H9 (cell line): ENCODE measurements at regions not wholly inside any gene's neighbourhood (a gene's known extent, or its start where the extent isn't known, plus 50 kb on each side); places are given as distances from the start of the nearest gene placed in this dataset.

Source experiments
- DNase-seq: peaks from one replicate; pipeline ENCODE4 v3.0.0-alpha.2; 2017
- H2AFZ ChIP-seq: one replicate; pipeline ENCODE4 v1.6.1; 2013; ENCODE audit warnings: mild to moderate bottlenecking, low read length, control low read depth, moderate library complexity
- H2AK5ac ChIP-seq: 2 replicates; pipeline ENCODE4 v1.6.1; 2013; ENCODE audit warnings: low read length, control low read depth, mixed read lengths; ENCODE audit not compliant: insufficient read length
- H2BK120ac ChIP-seq: one replicate; pipeline ENCODE4 v1.6.1; 2013; ENCODE audit warnings: low read depth, mild to moderate bottlenecking, low read length, control low read depth, inconsistent platforms; ENCODE audit not compliant: poor library complexity, severe bottlenecking
- H2BK12ac ChIP-seq: 2 replicates; pipeline ENCODE4 v1.6.1; 2013; ENCODE audit warnings: low read length, control low read depth, mixed read lengths, low read depth; ENCODE audit not compliant: insufficient read length
- H2BK15ac ChIP-seq: 2 replicates; pipeline ENCODE4 v1.6.1; 2013; ENCODE audit warnings: low read depth, low read length, control low read depth
- H2BK20ac ChIP-seq: one replicate; pipeline ENCODE4 v1.6.1; 2013; ENCODE audit warnings: low read depth, mild to moderate bottlenecking, low read length, control low read depth, inconsistent platforms; ENCODE audit not compliant: poor library complexity, severe bottlenecking
- H2BK5ac ChIP-seq: 2 replicates; pipeline ENCODE4 v1.6.1; 2013; ENCODE audit warnings: low read length, control low read depth, mixed read lengths; ENCODE audit not compliant: insufficient read length
- H3K14ac ChIP-seq: 2 replicates; pipeline ENCODE4 v1.6.1; 2013; ENCODE audit warnings: low read length, control low read depth; ENCODE audit not compliant: insufficient read depth
- H3K18ac ChIP-seq: 2 replicates; pipeline ENCODE4 v1.6.1; 2013; ENCODE audit warnings: low read depth, mild to moderate bottlenecking, mixed read lengths, low read length, control low read depth; ENCODE audit not compliant: insufficient read length
- H3K23ac ChIP-seq: 2 replicates; pipeline ENCODE4 v1.6.1; 2013; ENCODE audit warnings: low read length, control low read depth, mixed read lengths, low read depth; ENCODE audit not compliant: insufficient read length
- H3K23me2 ChIP-seq: 2 replicates; pipeline ENCODE4 v1.6.1; 2013; ENCODE audit warnings: low read depth, mild to moderate bottlenecking, mixed read lengths, low read length, control low read depth; ENCODE audit not compliant: insufficient read length, poor library complexity, severe bottlenecking
- H3K27ac ChIP-seq: 2 replicates; pipeline ENCODE4 v1.5.1; 2013; ENCODE audit warnings: low read length, control low read depth, mixed read lengths, low read depth; ENCODE audit not compliant: insufficient read length
- H3K27me3 ChIP-seq: 2 replicates; pipeline ENCODE4 v1.6.1; 2013; ENCODE audit warnings: low read length, control low read depth, inconsistent platforms; ENCODE audit not compliant: insufficient read depth
- H3K4ac ChIP-seq: 2 replicates; pipeline ENCODE4 v1.6.1; 2013; ENCODE audit warnings: low read depth, mild to moderate bottlenecking, control low read depth, inconsistent platforms, low read length, moderate library complexity
- H3K4me1 ChIP-seq: 2 replicates; pipeline ENCODE4 v1.6.1; 2013; ENCODE audit warnings: low read length, control low read depth, inconsistent platforms; ENCODE audit not compliant: insufficient read depth
- H3K4me2 ChIP-seq: 2 replicates; pipeline ENCODE4 v1.6.1; 2013; ENCODE audit warnings: low read length, control low read depth, mixed read lengths; ENCODE audit not compliant: insufficient read length, insufficient read depth
- H3K56ac ChIP-seq: 2 replicates; pipeline ENCODE4 v1.6.1; 2013; ENCODE audit warnings: low read depth, mild to moderate bottlenecking, mixed read lengths, low read length, control low read depth; ENCODE audit not compliant: insufficient read length
- H3K79me1 ChIP-seq: 2 replicates; pipeline ENCODE4 v1.6.1; 2013; ENCODE audit warnings: low read depth, mild to moderate bottlenecking, moderate library complexity, low read length, control low read depth, inconsistent platforms; ENCODE audit not compliant: insufficient read depth, poor library complexity, severe bottlenecking
- H3K79me2 ChIP-seq: 2 replicates; pipeline ENCODE4 v1.6.1; 2013; ENCODE audit warnings: low read length, control low read depth, inconsistent platforms; ENCODE audit not compliant: insufficient read depth
- H3K9ac ChIP-seq: 2 replicates; pipeline ENCODE4 v1.6.1; 2013; ENCODE audit warnings: low read length, control low read depth, mixed read lengths; ENCODE audit not compliant: insufficient read length; ENCODE audit errors: extremely low read depth
- H3K9me3 ChIP-seq: one replicate; pipeline ENCODE4 v1.6.1; 2013; ENCODE audit warnings: low read depth, low read length, inconsistent platforms; ENCODE audit not compliant: control insufficient read depth
- H3T11ph ChIP-seq: one replicate; pipeline ENCODE4 v1.6.1; 2013; ENCODE audit warnings: mild to moderate bottlenecking, low read length, control low read depth, inconsistent platforms
- H4K20me1 ChIP-seq: one replicate; pipeline ENCODE4 v1.6.1; 2013; ENCODE audit not compliant: control insufficient read depth, insufficient read length, insufficient read depth
- H4K5ac ChIP-seq: 2 replicates; pipeline ENCODE4 v1.6.1; 2013; ENCODE audit warnings: low read depth, mild to moderate bottlenecking, mixed read lengths, low read length, control low read depth; ENCODE audit not compliant: insufficient read length
- H4K8ac ChIP-seq: replicated peaks from 2 replicates; pipeline ENCODE4 v1.6.1; 2013; ENCODE audit warnings: low read length, control low read depth, mixed read lengths, low read depth; ENCODE audit not compliant: insufficient read length
- H4K91ac ChIP-seq: 2 replicates; pipeline ENCODE4 v1.6.1; 2013; ENCODE audit warnings: low read depth, mild to moderate bottlenecking, moderate library complexity, mixed read lengths, low read length, control low read depth; ENCODE audit not compliant: insufficient read length
- H3K27ac Mint-ChIP-seq, 3 experiments: 2 replicates in 2 of 3; 3 replicates in 1 of 3; pipeline ENCODE4 v1.8.0; 2020 to 2021; ENCODE audit warnings: mixed read lengths in 3 of 3, mild to moderate bottlenecking in 1 of 3, moderate library complexity in 1 of 3
- H3K27me3 Mint-ChIP-seq: 2 replicates; pipeline ENCODE4 v1.8.0; 2021; ENCODE audit warnings: low read depth, mild to moderate bottlenecking, moderate library complexity, mixed read lengths
- H3K36me3 Mint-ChIP-seq, 3 experiments: 2 replicates in 2 of 3; 3 replicates in 1 of 3; pipeline ENCODE4 v1.8.0; 2020 to 2021; ENCODE audit warnings: low read depth in 3 of 3, mixed read lengths in 3 of 3; ENCODE audit not compliant: insufficient read depth in 1 of 3
- H3K4me1 Mint-ChIP-seq, 2 experiments: 2 replicates each; pipeline ENCODE4 v1.8.0; 2020; ENCODE audit warnings: mixed read lengths in 2 of 2
- H3K4me3 Mint-ChIP-seq, 2 experiments: 2 replicates in 1 of 2; 3 replicates in 1 of 2; pipeline ENCODE4 v1.8.0; 2020 to 2021; ENCODE audit warnings: mild to moderate bottlenecking in 2 of 2, mixed read lengths in 2 of 2, moderate library complexity in 1 of 2
- H3K9me3 Mint-ChIP-seq, 2 experiments: 2 replicates in 1 of 2; 3 replicates in 1 of 2; pipeline ENCODE4 v1.8.0; 2020; ENCODE audit warnings: mild to moderate bottlenecking in 2 of 2, mixed read lengths in 2 of 2, moderate library complexity in 1 of 2
- CTCF ChIP-seq: fragments of 200-600 bp; sonication (generic); conservative IDR thresholded peaks from 3 replicates; pipeline ENCODE4 v1.8.0; 2021; ENCODE audit warnings: antibody characterized with exemption, mild to moderate bottlenecking
- WGBS: extraction: QIAGEN DNeasy Blood & Tissue Kit; methylation state at CpG from one replicate; pipeline ENCODE4 v1.1.7; 2013; ENCODE audit warnings: missing lambda C conversion rate, low lambda C conversion rate, mixed read lengths; ENCODE audit not compliant: insufficient read length; ENCODE audit errors: extremely low coverage; 5-methylcytosine and 5-hydroxymethylcytosine counted together

GRCh38 chr5:165031371-165031770 is 1526.0 kb downstream of the MAT2B start:
- Mint-ChIP-seq H3K27ac (no peak overlapping the region), H3K9me3 (no peaks in the 10 kb centered on the region), H3K4me1 (peaks cover 3 to 8% of the 10 kb centered on the region in 2 experiments; a peak in 2 of 4 replicates), H3K4me3 (no peak overlapping the region), H3K36me3 (no peaks in the 10 kb centered on the region; a peak in 2 of 7 replicates), H3K27me3 (no peaks in the 10 kb centered on the region)
- no peaks in the 10 kb centered on the region for H3K79me2 ChIP-seq
- no peak overlapping the region for H4K91ac ChIP-seq
- H3K4me1 ChIP-seq = no peaks in the 10 kb centered on the region
- no peak overlapping the region for H3K4ac ChIP-seq
- no peak overlapping the region for H3K14ac ChIP-seq
- no peaks in the 10 kb centered on the region for H3K27me3 ChIP-seq
- H2AK5ac ChIP-seq = no peak overlapping the region
- no peak for DNase-seq
- no peak overlapping the region for H3K9ac ChIP-seq
- no peak overlapping the region for H2BK120ac ChIP-seq
- H4K5ac ChIP-seq = no peak overlapping the region
- no peaks in the 10 kb centered on the region for H3K23me2 ChIP-seq
- no peak overlapping the region for H3K56ac ChIP-seq
- no peak overlapping the region for H2BK12ac ChIP-seq
- no peaks in the 10 kb centered on the region for H3K79me1 ChIP-seq
- H3K18ac ChIP-seq = no peak overlapping the region
- H2BK15ac ChIP-seq = no peak overlapping the region
- no peak overlapping the region for H2AFZ ChIP-seq
- TF ChIP-seq CTCF = no peak
- H2BK20ac ChIP-seq = no peak overlapping the region
- no peak overlapping the region for H3T11ph ChIP-seq
- no peak overlapping the region for H3K23ac ChIP-seq
- no peak overlapping the region for H4K8ac ChIP-seq
- no peak overlapping the region for H3K27ac ChIP-seq
- H2BK5ac ChIP-seq = no peak overlapping the region
- H3K9me3 ChIP-seq = no peaks in the 10 kb centered on the region
- H3K4me2 ChIP-seq = no peak overlapping the region
- H4K20me1 ChIP-seq = no peaks in the 10 kb centered on the region
- no CpG with 5 or more reads among the region's 2 CpGs for WGBS
